ENCODE measurements at regions not wholly inside any gene's neighbourhood (a gene's known extent, or its start where the extent isn't known, plus 50 kb on each side); places are given as distances from the start of the nearest gene placed in this dataset.

- TF ChIP-seq EGR1 (IDR thresholded peaks at IDR 0.05) (no peak), RAD21 (IDR thresholded peaks at IDR 0.05; ENCODE audit: low read depth) (no peak), FOXM1 (IDR thresholded peaks at IDR 0.05; ENCODE audit: borderline replicate concordance, low read depth) (no peak), TAF1 (IDR thresholded peaks at IDR 0.05; ENCODE audit: low read depth) (no peak), REST (IDR thresholded peaks at IDR 0.05; ENCODE audit: low read depth) (no peak), USF1 (IDR thresholded peaks at IDR 0.05) (no peak), MAX (IDR thresholded peaks at IDR 0.05) (no peak), TEAD4 (IDR thresholded peaks at IDR 0.05) (no peak), CEBPB (IDR thresholded peaks at IDR 0.05) (no peak), NFIC (IDR thresholded peaks at IDR 0.05) (no peak), EP300 (IDR thresholded peaks at IDR 0.05; ENCODE audit: borderline replicate concordance) (no peak), CREB1 (IDR thresholded peaks at IDR 0.05; ENCODE audit: low read depth) (no peak), YY1 (IDR thresholded peaks at IDR 0.05; ENCODE audit: low read depth) (no peak)
Measured at GRCh38 chr20:12055161-12055560, 137.5 kb downstream of the BTBD3 start.

All from Ishikawa (cell line).